Right lung (tissue), 2 donors: ENCODE measurements at regions not wholly inside any gene's neighbourhood (a gene's known extent, or its start where the extent isn't known, plus 50 kb on each side); places are given as distances from the start of the nearest gene placed in this dataset.

ENCODE experiments used
- DNase-seq, 2 donors: peaks; one replicate each; pipeline ENCODE4 v3.0.0-alpha.2; 2013

DNA sequence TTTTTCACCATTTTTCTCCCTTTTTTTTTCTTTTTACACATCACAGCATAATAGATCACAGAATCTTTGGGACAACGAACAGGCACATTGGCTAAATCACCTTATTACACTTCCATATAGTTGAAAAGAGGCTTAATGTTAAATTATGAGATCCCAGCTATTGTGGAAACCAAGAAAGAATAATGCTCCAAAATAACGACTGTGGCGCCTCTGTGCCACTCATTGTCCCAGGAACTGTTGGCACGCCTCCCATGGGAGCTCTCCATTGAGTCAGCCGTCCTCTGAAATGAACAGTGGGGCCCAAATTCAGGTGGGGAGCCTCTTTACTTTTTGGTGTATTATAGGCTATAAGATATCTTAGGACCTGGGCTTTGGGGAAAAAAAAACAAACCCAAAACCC is 82.2 kb upstream of the NFIB start:
- DNase-seq, result no peak

DNA sequence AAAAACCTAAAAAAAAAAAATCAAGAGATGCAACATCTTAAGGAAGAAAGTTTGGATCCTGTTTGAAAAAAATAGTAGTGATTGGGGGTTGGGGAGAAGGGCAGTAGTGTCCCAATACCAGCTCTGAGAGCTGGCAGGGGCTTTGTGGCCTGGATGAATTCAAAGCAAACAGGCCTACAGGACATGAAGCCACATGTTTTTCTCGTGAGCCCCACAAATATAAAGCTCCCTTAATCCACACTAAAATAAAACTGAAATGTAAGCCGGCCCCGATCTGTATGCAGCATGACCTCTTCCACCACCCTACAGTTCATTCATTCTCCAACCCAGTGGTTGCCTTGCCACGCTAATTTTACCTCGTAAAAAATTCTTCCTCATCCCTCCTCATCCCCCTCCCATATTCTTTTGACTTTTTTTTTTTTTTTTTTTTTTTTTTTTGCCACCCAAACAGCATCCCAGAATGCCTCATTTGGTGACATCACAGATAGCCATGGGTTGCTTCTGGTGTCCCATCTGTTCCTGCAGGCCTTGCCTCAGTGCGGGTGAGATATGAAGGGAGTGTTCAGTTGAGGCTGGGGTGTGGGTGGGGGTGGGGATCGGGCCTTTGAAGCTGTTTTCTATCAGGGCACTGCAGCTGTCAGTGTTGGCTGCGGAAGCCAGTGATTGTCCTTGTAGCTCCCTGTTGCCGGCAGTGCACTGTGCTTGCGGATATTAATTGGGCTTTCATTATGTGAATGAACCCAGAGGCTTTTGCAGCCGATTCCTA is 81.6 kb upstream of the NFIB start:
- no peak for DNase-seq

- no peak for DNase-seq
These were observed 79.5 kb upstream of the NFIB start for GRCh38 chr9:14393418-14393817.

DNA sequence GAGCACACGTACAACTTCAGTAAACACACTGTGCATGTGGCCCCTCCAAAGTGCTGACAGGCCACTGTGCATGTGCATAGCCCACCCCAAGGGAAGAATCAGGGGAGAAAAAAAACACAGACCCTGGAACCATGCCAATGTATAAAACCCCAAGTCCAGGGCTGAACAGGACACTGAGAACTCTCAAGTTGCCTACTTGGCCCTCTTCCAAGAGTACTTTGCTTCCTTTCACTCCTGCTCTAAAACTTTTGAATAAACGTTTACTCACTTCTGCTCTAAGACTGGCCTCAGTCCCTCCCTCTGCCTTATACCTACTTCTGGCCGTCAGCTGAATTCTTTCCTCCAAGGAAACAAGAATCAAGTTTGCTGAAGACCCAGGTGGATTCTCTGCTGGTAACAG is 77.7 kb upstream of the NFIB start:
- DNase-seq, result no peak

GRCh38 chr9:14389657-14390056 is 75.7 kb upstream of the NFIB start:
- DNase-seq, result no peak

DNA sequence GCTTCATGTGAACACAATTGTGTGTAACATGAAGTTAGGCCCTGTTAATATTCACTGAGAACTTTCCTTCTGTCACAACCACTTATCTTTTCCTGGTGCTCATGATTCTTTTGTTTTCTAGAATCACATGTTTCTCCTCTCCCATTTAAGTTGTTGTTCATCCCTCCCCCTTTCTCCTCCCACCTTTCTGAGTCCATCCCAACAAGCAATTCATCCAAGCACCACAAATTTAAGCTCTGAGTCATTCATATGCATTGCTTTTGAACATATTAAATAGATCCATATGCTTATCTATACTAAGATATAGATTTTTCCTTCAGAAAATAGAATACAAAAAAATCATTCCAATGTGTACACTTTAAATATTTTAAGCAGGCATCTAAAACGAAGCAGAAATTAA is 75.2 kb upstream of the NFIB start:
- no peak for DNase-seq

DNA sequence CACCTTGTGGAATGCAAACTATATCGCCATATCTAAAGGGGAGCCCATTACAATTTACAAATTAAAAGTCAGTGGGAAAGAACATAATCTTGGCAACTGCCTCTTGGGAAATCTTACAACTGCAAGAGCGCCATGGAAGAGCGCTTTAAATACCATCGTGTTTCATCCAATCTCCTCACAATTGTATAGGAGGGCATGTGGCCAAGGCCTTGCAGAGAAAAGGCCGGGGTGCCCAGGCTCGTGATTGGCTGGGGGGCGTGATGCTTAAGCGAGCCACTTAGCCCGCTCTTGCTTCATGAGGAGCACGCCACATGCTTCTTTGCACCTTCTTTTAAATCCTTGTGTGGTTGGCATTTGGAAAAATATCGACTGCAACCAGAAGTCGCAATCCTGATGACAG is 69.8 kb upstream of the NFIB start:
- DNase-seq, result no peak

DNA sequence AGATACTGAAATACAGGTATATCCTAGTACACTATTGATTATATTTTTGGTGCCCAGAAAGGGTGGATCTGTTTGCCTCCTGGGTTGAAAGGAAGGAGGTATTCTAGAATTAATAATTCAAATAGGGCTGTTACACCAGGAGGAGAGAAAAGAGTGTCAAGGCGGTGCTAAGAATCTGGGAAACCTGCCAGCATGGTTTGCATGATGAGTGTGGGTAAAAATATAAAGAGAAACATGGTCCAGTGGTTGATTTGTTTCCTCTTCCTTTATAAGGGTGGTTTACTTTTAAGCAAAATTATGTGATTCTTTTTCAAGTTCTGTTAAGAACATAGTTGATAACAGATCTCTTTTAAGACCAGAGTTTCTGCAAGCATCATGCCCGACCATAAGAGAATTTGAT is 69.4 kb upstream of the NFIB start:
- peak in 1 of 2 donors; percentile 55 for DNase-seq

GRCh38 chr9:14380061-14380836 is 66.3 kb upstream of the NFIB start:
- no peak for DNase-seq

GRCh38 chr9:14379280-14379679 is 65.3 kb upstream of the NFIB start:
- DNase-seq, result no peak

DNA sequence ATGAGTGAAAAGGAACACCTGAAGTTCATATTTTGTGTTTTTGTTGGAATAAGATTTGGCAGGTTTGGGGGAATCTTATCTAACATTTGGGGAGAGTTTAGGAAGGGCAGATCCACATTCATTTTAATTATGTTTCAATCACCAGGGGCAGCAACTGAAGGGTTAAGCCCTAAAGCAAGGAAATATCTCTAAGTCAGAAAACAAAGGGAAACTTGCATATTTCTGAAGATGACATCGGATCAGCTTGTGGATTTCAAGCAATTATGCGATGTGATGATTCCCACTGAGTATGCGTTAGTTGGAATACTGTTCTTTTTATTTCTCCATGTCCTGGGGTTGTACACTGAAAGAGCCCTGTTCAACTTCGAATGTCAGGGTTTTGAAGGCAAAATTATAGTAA is 59.8 kb upstream of the NFIB start:
- DNase-seq, result no peak

GRCh38 chr9:14373336-14373666 is 59.4 kb upstream of the NFIB start:
- DNase-seq, result no peak

- no peak for DNase-seq
These were observed 58.7 kb upstream of the NFIB start for GRCh38 chr9:14372437-14373335.

GRCh38 chr9:14369011-14369410 is 55.1 kb upstream of the NFIB start:
- no peak for DNase-seq

GRCh38 chr9:14366076-14366475 is 52.1 kb upstream of the NFIB start:
- peak; percentile 73 to 84 for DNase-seq

GRCh38 chr9:14365670-14366069 is 51.7 kb upstream of the NFIB start:
- no peak for DNase-seq
